ENCODE measurements at regions not wholly inside any gene's neighbourhood (a gene's known extent, or its start where the extent isn't known, plus 50 kb on each side); places are given as distances from the start of the nearest gene placed in this dataset.
"Not testable (repeated sequence)": the region's sequence is repeated elsewhere in the genome, so short reads cannot be mapped to it uniquely, and the experiment has no call there.

DNA sequence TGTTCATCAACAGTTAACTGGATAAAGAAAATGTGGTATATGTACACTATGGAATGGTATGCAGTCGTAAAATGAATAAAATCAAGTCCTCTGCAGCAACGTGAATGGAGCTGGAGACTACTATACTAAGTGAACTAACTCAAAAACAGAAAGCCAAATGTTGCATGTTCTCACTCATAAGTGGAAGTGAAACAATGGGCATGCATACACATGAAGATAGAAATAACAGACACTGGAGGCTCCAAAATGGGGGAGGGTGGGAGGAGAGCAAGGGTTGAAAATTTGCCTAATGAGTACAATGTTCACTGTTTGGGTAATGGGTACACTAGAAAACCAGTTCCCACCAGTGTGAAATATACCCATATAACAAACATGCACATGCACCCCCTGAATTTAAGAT, 179.5 kb downstream of the ZWINT start:
- no peak for TF ChIP-seq CTCF (conservative IDR thresholded peaks at IDR 0.05)
- no peak for TF ChIP-seq ZFX (IDR thresholded peaks at IDR 0.05)
- H3K27ac ChIP-seq, result no peak overlapping the region

- no peak overlapping the region for H3K27ac ChIP-seq
- TF ChIP-seq ZFX (IDR thresholded peaks at IDR 0.05) (no peak), CTCF (conservative IDR thresholded peaks at IDR 0.05) (no peak)
Measured at GRCh38 chr10:56178210-56178609, 182.8 kb downstream of the ZWINT start.

DNA sequence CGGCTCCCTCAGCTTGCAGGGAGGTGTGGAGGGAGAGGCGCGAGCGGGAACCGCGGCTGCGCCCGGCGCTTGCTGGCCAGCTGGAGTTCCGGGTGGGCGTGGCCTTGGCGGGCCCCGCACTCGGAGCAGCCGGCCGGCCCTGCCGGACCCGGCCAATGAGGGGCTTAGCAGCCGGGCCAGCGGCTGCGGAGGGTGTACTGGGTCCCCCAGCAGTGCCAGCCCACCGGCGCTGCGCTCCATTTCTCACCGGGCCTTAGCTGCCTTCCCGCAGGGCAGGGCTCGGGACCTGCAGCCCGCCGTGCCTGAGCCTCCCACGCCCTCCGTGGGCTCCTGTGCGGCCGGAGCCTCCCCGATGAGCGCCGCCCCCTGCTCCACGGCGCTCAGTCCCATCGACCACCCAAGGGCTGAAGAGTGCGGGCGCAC, 206.0 kb downstream of the ZWINT start:
- H3K27ac ChIP-seq, result not testable (repeated sequence)

GRCh38 chr10:56146806-56147205, 214.3 kb downstream of the ZWINT start:
- no peak overlapping the region for H3K27ac ChIP-seq
- TF ChIP-seq CTCF (conservative IDR thresholded peaks at IDR 0.05) (no peak), ZFX (IDR thresholded peaks at IDR 0.05) (no peak)

GRCh38 chr10:56142092-56142728, 218.8 kb downstream of the ZWINT start:
- TF ChIP-seq CTCF (conservative IDR thresholded peaks at IDR 0.05), result no peak
- no peak for TF ChIP-seq ZFX (IDR thresholded peaks at IDR 0.05)
- no peak overlapping the region for H3K27ac ChIP-seq

DNA sequence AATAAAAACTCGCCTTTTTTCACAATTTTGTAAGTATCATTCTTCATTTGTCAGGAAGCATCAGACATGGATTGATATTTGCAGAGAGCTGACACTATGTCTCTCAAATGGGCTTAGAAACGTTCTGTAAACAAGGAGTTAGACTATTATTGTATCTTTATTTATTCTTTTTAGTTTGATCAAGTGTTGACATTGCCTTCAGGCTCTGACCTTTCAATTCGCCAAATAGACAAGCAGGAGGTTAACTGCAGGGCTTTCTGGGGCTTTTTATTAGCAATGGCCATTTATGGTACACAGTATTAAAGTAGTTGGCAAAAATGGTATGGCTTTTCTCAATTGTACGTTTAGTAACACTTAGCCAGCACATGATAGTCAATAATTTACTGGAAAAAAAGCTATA, 221.7 kb downstream of the ZWINT start:
- H3K27ac ChIP-seq, result no peak overlapping the region
- TF ChIP-seq ZFX (IDR thresholded peaks at IDR 0.05) (no peak), CTCF (conservative IDR thresholded peaks at IDR 0.05) (no peak)

DNA sequence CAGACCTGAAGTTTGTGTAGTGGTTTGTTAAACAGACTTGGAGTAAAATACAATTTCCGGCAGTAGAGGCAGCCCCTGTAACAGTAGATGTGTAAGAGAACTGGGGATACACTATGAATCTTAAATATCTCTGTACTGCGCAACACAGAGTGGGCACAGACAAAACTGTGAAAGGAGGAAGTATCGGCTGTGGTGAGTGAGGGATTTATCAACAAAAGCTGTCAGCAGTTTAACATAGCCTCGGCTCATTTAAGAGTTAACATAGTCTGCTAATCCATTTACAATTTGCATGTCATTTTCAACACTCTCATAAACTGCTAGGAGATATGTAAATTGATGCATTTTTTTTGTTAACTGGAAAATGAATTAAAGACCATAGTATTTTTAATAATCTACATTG, 225.2 kb downstream of the ZWINT start:
- no peak overlapping the region for H3K27ac ChIP-seq
- no peak for TF ChIP-seq ZFX (IDR thresholded peaks at IDR 0.05)
- TF ChIP-seq CTCF (conservative IDR thresholded peaks at IDR 0.05), result no peak

GRCh38 chr10:56123247-56123646, 237.8 kb downstream of the ZWINT start:
- no peak overlapping the region for H3K27ac ChIP-seq
- no peak for TF ChIP-seq CTCF (conservative IDR thresholded peaks at IDR 0.05)
- TF ChIP-seq ZFX (IDR thresholded peaks at IDR 0.05), result no peak

All from C4-2B (cell line).